ENCODE measurements at regions not wholly inside any gene's neighbourhood (a gene's known extent, or its start where the extent isn't known, plus 50 kb on each side); places are given as distances from the start of the nearest gene placed in this dataset.

DNA sequence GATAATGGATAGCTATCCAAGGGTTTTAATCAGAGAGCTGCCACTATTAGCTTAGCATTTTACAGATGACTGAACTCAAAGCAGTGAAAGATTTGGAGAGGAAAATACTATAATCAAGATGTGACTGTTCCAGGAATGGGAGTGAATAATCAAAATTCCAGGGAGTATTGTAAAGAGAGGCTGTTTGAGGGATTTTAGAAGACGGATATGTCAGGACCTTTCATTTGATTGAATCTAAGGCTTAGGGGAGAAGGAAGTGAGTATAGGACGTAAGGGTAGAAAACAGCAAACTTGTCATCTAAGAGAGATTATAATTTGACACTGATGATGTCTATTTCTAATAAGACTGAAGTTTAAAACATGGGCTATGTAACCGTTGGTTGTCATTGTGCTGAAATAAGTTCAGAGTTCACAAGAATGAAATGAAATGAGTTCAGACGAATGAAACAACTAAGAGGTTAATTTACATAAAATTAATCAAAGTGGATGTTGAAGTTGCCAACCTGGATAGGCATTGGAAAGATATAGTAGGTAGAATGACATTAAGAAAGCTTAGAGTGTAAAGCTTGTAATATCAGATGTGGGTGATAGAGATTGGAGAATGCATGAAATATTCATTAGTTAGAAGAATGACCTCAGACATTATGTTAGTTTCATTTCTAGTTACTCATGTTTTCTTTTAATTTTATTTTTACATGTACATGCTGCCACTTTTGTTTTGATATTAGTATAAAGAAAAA is 842.8 kb downstream of the SI start:
- no peak for DNase-seq (ENCODE audit: low spot score)

DNA sequence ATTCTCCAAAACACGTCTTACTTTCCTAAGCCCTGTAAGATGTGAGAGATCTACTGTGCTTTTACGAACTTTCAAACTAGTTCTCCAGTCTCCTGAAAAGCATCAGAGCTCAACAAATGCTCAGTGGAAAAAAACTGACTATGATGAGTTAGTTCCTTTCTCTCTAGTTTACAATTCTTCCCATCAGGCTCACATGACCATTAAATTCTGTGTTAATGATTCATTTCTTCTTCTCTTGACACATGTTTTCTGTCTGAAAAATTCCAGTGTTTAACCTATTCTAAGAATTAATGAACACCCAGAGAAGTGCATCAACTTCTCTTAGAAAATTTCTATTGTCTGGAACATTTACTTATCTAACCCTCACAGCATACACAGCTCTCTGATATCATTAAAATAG is 844.3 kb downstream of the SI start:
- DNase-seq (ENCODE audit: low spot score): no peak

DNA sequence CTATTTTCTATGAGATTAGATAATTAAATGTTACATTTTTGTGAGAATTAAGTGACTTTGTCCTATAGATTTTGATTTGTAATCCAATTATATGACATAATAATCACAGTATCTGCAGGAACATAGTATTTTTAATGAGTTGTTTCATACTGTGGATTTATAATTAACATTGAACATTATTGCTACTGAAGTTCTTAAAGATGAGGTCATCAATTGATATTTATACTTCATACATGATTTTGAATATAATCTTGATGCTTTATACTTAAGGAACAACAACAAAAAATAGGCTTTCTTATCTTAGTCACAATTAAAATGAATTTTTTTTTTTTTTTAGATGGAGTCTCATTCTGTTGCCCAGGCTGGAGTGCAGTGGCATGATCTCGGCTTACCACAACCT is 846.6 kb downstream of the SI start:
- DNase-seq (ENCODE audit: low spot score): no peak

DNA sequence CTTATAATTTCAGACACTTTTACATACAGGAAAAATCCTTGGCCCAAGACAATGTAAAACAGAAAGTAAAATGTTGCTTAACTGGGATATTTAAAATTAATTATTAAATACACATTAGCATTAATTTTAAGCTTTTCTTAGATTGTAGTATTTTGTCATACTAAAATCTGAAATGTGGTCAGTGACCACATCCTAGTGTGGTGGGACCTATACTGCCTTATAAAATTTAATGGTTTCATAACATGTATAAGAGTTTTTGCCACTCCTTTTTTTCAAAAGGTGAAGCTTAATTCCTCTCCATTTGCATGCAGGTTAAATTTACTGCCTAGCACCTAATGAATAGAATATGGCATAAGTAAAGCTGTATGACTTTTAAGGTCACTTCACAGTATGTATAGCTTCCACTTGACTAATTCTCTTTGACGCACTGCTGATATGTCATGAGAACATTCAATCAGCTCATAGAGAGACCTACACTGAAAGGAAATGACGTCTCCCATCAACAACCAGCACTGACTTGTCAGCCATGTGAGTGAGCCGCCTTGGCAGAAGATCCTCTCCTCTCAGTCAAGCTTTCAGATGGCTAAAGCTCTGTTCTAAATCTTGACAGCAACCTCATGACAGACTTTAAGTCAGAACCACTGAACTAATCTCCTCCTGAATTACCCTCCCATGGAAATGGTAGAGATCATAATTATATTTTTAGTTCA is 847.8 kb downstream of the SI start:
- no peak for DNase-seq (ENCODE audit: low spot score)

DNA sequence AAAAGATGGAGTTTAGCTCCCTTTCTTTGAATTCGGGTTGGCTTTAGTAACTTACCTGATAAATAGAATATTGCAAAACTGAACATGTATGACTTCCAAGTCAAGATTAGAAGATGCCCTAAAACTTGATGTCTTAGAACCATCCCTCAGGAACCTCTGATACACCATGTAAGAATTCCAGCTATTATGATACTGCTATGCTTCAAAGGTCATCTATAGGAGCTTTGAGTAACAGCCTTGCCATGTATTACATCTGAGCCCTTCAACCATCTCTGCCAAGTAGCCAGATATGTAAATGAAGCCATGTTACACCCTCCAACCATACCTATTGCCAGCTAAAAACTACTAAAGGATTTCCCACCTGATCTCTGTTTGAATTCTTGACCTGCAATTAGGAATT is 854.2 kb downstream of the SI start:
- DNase-seq (ENCODE audit: low spot score): no peak

DNA sequence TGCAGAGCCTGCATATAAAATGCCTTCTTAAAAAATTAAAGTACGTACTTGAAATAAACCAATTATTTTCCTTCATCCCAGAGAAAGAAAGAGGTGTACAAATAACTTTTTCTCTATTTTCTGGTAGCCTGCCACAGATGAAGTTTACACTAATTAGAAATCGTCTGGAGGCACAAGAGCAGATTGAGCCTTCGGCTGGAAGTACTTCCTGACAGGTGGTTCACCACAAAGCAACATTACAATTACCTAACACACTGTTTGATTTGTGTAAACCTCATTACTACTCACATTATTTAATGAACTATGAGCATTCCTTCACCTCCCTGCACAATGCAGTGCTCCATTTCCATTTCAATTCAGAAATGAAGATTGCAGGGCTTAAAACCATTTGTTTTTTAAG is 856.1 kb downstream of the SI start:
- no peak for DNase-seq (ENCODE audit: low spot score)

DNA sequence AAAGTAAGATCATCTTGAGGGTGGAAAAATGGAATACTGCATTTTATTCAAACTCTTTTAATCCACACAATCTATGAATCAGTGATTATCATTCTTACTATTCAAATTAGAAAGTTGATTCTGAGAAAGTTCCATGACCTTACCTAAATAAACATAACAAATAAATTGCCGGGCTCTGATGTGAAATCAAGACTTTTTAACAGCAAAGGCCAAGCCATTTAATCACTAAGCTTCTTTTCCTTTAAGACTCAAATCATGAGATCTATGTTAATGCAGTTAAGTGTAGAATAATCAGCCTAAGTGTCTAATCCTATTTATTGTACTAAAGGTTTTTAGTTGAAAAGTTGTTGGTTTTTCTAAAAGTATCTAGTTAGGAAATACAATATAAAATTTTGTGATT is 857.0 kb downstream of the SI start:
- no peak for DNase-seq (ENCODE audit: low spot score)

DNA sequence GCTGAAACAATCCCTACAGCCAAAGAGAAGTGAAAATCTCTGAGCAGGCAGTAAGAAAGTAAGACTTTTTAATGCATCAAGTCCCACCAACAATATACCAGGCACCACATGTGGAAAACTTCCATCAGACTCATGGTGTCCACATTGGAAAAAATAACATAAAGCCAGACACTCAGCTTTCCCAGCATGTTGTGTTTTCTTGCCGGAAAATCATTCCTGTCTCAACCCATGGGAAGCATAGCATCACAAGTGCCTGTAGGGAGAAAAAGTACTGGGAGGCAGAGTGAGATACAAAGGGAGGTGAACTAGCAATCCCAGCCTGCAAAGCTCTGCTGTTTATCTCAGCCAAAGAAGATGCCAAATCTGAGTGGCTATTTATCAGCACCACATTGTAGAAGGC is 868.9 kb downstream of the SI start:
- DNase-seq (ENCODE audit: low spot score): no peak

DNA sequence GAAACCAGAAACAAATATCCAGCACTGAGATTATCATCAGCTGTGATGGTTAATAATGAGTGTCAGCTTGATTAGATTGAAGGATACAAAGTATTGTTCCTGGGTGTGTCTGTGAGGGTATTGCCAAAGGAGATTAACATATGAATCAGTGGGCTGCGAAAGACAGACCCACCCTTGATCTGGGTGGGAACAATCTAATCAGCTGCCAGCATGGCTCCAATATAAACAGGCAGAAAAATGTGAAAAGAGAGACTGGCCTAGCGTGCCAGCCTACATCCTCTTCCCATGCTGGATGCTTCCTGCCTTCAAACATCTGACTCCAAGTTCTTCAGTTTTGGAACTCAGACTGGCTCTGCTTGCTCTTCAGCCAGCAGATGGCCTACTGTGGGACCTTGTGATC is 869.5 kb downstream of the SI start:
- DNase-seq (ENCODE audit: low spot score): no peak

DNA sequence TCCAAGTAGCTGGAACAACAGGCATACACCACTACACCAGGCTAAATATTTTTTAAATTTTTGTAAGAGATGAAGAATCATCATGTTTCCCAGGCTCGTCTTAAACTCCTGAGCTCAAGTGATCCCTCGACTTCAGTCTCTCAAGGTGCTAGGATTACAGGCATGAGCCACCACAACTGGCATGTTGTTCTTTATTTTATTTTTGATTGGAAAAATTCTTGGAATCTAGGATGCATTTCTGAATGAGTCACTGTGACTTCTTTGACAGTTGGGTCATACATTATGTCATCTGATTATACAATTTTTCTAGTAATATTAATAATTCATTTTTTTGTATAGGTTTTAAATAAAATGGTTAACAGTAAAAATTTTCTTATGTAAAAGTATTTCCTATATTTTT is 870.2 kb downstream of the SI start:
- DNase-seq (ENCODE audit: low spot score): no peak

DNA sequence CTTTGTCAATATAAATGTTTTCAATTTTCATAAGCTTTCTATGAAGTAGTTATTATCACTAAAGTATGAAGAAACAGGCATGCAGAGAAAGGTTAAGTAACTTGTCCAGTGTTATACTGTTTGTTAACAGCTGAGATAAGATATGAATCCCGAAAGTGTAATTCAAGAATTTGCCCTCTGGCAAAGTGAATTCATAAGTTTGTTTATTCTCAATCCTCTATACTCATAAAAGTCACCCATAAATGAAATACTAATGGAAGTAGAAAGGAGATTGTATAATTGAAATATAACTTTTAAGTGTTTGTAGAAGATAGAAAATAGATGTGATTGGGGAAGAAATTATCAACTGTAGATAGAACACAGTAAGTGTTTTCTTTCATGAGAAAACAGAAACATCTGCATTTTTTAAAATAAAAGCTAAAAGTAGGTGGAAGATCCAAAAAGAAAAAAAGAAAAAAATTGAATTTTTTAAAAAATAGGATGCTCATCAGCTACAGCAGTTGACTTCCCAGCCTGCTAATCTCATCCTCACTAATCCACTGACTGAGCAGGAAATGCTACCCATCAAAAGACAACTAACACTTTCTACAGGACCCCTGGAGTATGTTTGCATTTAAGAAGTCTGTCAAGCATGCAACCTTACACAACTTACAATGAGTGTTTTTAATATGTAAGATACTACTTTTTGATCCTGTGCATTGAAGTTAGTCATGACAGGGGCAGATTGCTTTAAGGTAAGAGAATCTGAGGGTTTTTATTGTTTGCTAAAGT is 878.1 kb downstream of the SI start:
- DNase-seq (ENCODE audit: low spot score): no peak

DNA sequence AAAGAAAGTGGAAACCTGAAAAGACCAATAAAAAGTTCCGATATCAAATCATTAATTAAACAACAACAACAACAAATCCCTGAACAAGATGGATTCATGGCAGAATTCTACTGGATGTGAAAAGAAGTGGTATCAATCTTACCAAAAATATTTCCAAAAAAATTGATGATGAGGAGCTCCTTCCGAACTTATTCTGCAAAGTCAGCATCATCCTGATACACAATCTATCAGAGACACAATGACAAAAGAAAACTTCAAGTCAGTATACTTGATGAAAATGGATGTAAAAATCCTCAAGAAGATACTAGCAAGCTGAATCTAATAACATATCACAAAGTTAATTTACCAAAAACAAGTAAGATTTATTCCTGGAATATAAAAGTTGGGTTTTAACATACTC is 881.8 kb downstream of the SI start:
- no peak for DNase-seq (ENCODE audit: low spot score)

DNA sequence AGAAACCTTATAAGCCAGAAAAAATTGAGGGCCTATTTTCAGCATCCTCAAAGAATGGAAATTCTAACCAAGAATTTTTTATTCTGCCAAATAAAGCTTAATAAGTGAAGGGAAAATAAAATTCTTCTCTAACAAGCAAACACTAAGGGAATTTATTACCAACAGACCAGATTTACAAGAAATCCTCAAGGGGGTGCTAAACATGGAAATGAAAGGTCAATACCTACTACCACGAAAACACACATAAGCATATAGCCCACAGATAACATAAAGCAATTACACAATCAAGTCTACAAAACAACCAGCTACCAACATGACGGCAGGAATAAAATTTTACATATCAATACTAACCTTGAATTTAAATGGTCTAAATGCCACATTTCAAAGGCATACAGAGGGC is 883.5 kb downstream of the SI start:
- no peak for DNase-seq (ENCODE audit: low spot score)

DNA sequence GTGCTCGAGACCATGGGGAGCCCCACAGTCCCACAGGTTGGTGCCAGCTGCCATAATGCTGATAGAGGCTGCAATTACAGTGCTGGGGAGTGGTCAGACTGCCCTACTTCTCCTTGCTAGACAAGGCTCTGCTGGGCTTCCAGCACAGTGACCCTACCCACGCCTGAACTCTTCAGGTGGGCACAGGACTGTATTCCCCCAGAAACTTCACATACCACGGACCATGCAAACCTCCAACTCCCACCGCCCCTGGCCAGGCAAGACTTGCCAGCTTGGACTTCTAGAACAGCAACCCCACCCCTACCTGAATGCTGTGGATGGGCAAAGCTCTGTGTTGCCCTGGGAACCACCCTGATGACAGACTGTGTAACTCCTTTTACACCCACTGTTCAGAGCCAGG is 885.3 kb downstream of the SI start:
- no peak for DNase-seq (ENCODE audit: low spot score)

DNA sequence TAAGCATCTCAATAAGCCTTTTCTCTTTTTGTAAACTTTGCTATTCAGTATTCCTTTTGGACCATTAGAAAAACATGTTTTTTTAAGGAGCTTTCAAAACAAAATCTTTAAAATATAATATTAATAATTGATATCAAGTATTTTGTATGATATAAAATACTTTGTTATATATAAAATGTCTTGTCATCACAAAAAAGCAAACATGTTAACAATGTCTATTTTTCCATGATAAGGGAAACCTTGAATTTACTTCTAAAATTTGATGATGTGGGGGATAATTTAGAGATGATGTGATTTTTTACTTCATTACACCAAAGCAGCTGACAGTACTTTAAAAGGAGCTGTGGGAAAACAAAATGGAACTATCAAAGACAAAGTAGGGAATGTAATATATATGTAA is 887.7 kb downstream of the SI start:
- no peak for DNase-seq (ENCODE audit: low spot score)

DNA sequence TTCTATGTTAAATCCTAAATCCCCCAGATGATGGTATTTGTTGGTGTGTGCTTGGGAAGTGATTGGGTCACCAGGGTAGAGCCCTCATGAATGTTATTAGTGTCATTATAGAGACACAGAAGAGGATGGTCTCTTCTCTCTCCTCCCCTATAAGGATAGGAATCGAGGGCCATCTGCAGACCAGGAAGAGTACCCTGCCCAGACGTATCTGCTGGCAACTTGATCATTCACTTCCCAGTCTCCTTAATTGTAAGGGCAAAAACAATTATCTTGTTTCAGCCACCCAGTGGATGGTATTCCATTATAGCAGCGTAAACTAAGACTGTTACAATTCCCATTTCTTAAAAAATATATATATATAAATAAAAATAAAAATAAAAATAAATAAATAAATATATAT is 892.2 kb downstream of the SI start:
- no peak for DNase-seq (ENCODE audit: low spot score)

DNA sequence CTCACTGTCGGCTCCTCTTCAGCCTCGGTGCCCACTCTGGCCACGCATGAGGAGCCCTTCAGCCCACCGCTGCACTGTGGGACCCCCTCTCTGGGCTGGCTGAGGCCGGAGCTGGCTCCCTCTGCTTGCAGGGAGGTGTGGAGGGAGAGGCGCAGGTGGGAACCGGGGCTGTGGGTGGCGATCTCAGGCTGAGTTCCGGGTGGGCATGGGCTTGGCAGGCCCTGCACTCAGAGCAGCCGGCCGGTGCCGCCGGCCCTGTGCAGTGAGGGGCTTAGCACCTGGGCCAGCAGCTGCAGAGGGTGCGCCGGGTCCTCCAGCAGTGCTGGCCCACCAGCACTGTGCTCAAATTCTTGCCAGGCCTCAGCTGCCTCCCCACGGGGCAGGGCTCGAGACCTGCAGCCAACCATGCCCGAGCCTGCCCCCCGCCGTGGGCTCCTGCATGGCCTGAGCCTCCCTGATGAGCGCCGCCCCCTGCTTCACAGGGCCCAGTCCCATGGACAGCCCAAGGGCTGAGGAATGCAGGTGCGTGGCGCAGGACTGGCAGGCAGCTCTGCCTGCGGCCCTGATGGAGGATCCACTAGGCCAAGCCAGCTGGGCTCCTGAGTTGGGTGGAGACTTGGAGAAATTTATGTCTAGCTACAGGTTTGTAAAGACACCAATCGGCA is 899.1 kb downstream of the SI start:
- DNase-seq (ENCODE audit: low spot score): no peak

DNA sequence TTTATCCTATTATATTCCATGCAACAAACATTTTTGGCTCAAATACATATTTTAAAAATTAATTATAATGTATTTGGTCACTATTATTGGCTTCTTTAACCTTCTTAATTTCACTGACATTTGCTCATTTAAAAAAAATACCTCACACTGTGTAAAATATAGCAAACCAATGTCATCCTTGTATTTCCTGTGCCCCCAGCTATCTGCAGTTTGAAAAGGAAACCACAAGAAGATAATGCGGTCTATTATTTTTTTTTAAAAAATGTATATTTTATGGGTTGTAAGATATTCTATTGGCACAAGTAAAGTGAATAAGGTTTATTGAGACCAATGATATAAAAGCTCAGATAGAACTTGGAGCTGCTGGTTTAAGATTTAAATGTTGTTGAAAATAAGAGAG is 904.2 kb downstream of the SI start:
- DNase-seq (ENCODE audit: low spot score): no peak

DNA sequence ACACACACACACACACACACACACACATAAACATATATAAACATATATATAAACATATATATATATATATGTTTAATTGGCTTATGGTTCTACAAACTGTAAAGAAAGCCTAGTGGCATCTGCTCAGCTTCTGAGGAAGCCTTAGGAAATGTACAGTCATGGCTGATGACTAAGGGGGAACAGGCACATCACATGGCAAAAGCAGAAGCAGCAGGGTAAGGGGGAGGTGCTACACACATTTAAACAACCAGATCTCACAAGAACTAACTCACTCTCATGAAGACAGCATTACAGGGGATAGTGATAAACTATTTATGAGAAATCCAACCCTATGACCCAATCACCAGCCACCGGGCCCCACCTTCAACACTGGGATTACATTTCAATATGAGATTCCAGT is 922.9 kb downstream of the SI start:
- no peak for DNase-seq (ENCODE audit: low spot score)

DNA sequence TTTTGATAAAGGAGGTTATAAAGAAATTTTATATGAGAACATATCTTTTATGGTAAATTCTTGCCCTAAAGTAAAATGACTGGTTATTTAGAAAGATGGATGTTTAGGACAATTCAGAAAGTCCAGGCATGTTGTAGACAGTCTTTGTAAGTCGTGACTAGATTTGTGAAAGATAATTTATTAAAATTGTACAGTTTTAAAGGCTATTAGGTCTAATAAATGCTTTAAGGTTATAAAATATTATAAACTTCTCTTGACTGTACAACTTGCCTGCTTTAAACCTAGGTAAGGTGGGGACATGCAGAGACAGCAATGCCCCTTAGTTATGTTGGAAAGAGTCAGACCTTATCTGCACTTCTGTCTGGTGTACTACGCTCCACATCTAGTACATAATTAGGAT is 933.5 kb downstream of the SI start:
- no peak for DNase-seq (ENCODE audit: low spot score)

DNA sequence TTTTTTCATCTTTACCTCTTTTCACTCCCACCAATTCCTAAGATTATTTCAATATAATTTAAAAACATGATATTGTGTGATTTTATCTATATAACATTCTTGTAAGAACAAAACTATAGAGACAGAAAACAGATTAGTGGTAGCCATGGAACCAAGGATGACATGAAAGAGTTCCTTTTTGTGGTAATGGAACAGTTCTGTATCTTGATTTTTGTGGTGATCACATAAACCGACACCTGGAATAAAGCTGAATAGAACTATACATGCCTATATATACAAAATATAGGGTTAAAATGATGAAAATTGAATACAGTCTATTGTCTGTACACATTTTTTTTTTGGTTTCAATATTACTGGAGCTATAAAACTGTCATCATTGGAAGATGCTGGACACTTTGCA is 945.4 kb downstream of the SI start:
- DNase-seq (ENCODE audit: low spot score): no peak

All from Ammon's horn (tissue), 1 donor.